B cell (primary cell): ENCODE measurements at regions not wholly inside any gene's neighbourhood (a gene's known extent, or its start where the extent isn't known, plus 50 kb on each side); places are given as distances from the start of the nearest gene placed in this dataset.

Source experiments
- ATAC-seq: fragments of 200-7000 bp; cut with Tn5 transposase; one replicate; pipeline ENCODE4 v1.10.0; 2021; ENCODE audit warnings: low read depth, mild to moderate bottlenecking, moderate number of reproducible peaks, moderate library complexity
- CTCF ChIA-PET: fragments of 350-600 bp; sonication (Branson Sonifier 250); formaldehyde crosslinking; loops from one replicate; lab custom pipeline; 2021; ENCODE audit warnings: antibody characterized with exemption, inconsistent platforms; lab: Charles Lee
- POLR2A ChIA-PET: fragments of 350-600 bp; sonication (Branson Sonifier 250); formaldehyde crosslinking; loops from one replicate; lab custom pipeline; 2021; ENCODE audit warnings: antibody characterized with exemption; lab: Charles Lee
- DNase-seq: peaks from one replicate; pipeline ENCODE4 v3.0.0; 2013
- H2AFZ ChIP-seq: 2 replicates; pipeline ENCODE4 v1.6.1; 2012; ENCODE audit warnings: mild to moderate bottlenecking, low read depth, low read length; ENCODE audit not compliant: insufficient read depth, poor library complexity, severe bottlenecking
- H3K27ac ChIP-seq, 2 donors: 1 replicate in 1 of 2; 2 replicates in 1 of 2; pipeline ENCODE4 v1.5.1; 2012 to 2013; ENCODE audit warnings: low read length in 2 of 2, mild to moderate bottlenecking in 2 of 2, moderate library complexity in 1 of 2
- H3K27me3 ChIP-seq, 4 experiments: fragments of 200-600 bp in 1 of 4; sonication (generic) in 1 of 4; replicated peaks in 1 of 4; 1 replicate in 2 of 4; 2 replicates in 2 of 4; pipeline versions ENCODE4 v1.6.1 to v1.7.0; 2013 to 2016; ENCODE audit warnings: low read length in 3 of 4, mild to moderate bottlenecking in 2 of 4, mixed read lengths in 1 of 4, moderate library complexity in 1 of 4; ENCODE audit not compliant: insufficient read depth in 4 of 4, control insufficient read depth in 3 of 4; ENCODE audit errors: control extremely low read depth in 1 of 4
- H3K36me3 ChIP-seq, 2 experiments: replicated peaks in 1 of 2; 1 replicate in 1 of 2; 2 replicates in 1 of 2; pipeline versions ENCODE4 v1.6.1 to v1.7.1; 2013; ENCODE audit warnings: low read length in 1 of 2; ENCODE audit not compliant: insufficient read depth in 2 of 2, control insufficient read depth in 1 of 2; ENCODE audit errors: control extremely low read depth in 1 of 2, extremely low read depth in 1 of 2
- H3K4me1 ChIP-seq, 2 donors: fragments of 200-600 bp in 1 of 2; sonication (generic) in 1 of 2; 1 replicate in 1 of 2; 2 replicates in 1 of 2; pipeline versions ENCODE4 v1.5.1 to v1.6.1; 2013 to 2017; ENCODE audit warnings: low read length in 2 of 2; ENCODE audit not compliant: control insufficient read depth in 2 of 2, insufficient read depth in 2 of 2
- H3K4me2 ChIP-seq: replicated peaks from 2 replicates; pipeline ENCODE3; 2012; ENCODE audit warnings: mild to moderate bottlenecking, low read depth, low read length; ENCODE audit not compliant: poor library complexity, severe bottlenecking
- H3K4me3 ChIP-seq, 5 experiments: fragments of 200-600 bp in 1 of 5; sonication (generic) in 1 of 5; 1 replicate in 3 of 5; 2 replicates in 2 of 5; pipeline versions ENCODE4 v1.5.1 to v1.7.0; 2011 to 2016; ENCODE audit warnings: low read length in 4 of 5, mild to moderate bottlenecking in 4 of 5, low read depth in 2 of 5, control low read depth in 1 of 5, moderate library complexity in 1 of 5; ENCODE audit not compliant: insufficient read depth in 1 of 5; ENCODE audit errors: control extremely low read depth in 1 of 5, extremely low read depth in 1 of 5
- H3K79me2 ChIP-seq: fragments of 200-600 bp; sonication (generic); one replicate; pipeline ENCODE4 v1.6.0; 2016; ENCODE audit warnings: low read length; ENCODE audit not compliant: control insufficient read depth, insufficient read depth
- H3K9ac ChIP-seq: fragments of 200-600 bp; sonication (generic); 2 replicates; pipeline ENCODE4 v1.6.1; 2017; ENCODE audit warnings: mild to moderate bottlenecking, low read length, moderate library complexity
- H3K9me3 ChIP-seq, 3 donors: one replicate each; pipeline versions ENCODE4 v1.6.1 to v1.7.1; 2013; ENCODE audit warnings: low read length in 2 of 3; ENCODE audit not compliant: control insufficient read depth in 2 of 3, insufficient read depth in 1 of 3; ENCODE audit errors: control extremely low read depth in 1 of 3
- H4K20me1 ChIP-seq: 2 replicates; pipeline ENCODE4 v1.6.0; 2012; ENCODE audit warnings: mild to moderate bottlenecking, low read length; ENCODE audit not compliant: insufficient read depth, control insufficient read depth, poor library complexity, severe bottlenecking
- H3K27ac Mint-ChIP-seq: one replicate; pipeline ENCODE4 v1.8.0; 2021; ENCODE audit warnings: mixed read lengths
- H3K27me3 Mint-ChIP-seq: one replicate; pipeline ENCODE4 v1.8.0; 2021; ENCODE audit warnings: mixed read lengths
- H3K4me1 Mint-ChIP-seq: one replicate; pipeline ENCODE4 v1.8.0; 2021; ENCODE audit warnings: mixed read lengths
- H3K4me3 Mint-ChIP-seq: one replicate; pipeline ENCODE4 v1.8.0; 2021; ENCODE audit warnings: mixed read lengths
- H3K9me3 Mint-ChIP-seq: one replicate; pipeline ENCODE4 v1.8.0; 2022; ENCODE audit warnings: mixed read lengths; ENCODE audit not compliant: insufficient read depth
- EZH2 ChIP-seq: IDR thresholded peaks from 2 replicates; pipeline ENCODE4 v1.6.1; 2012; ENCODE audit warnings: borderline replicate concordance, low read depth, mild to moderate bottlenecking, moderate library complexity, low read length; ENCODE audit not compliant: insufficient read depth, poor library complexity, severe bottlenecking
- WGBS: methylation state at CpG from one replicate; pipeline ENCODE4 v1.1.5; 2013; ENCODE audit warnings: missing lambda C conversion rate; ENCODE audit not compliant: insufficient coverage; 5-methylcytosine and 5-hydroxymethylcytosine counted together
- intact Hi-C: fragments of 100-400 bp; cut with micrococcal nuclease; formaldehyde crosslinking; loops from one replicate; pipeline ENCODE4 v1.10.0; 2022
- TF ChIP-seq, protein P1 (sequence below): fragments of 200-600 bp; IDR thresholded peaks from one replicate; pipeline ENCODE4 v1.8.0; 2022; ENCODE audit warnings: antibody characterized with exemption, mild to moderate bottlenecking

DNA sequence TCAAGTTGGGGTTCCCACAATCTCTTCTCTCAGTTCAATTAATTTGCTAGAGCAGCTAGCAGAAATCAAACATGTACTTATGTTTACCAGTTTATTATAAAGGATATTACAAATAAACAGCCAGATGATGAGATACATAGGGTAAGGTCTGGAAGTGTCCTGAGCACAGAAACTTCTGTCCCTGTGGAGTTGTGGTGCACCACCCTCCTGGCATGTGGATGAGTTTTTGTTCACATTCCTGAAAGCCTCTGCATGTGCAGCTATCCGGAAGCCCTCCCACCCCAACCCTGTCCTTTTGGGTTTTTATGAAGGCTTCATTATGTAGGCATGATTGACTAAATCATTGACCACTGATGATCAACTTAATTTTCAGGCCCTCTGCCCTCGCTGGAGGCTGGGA is 791.2 kb upstream of the ZNF608 start:
- Histone ChIP-seq H3K9ac (no peak overlapping the region), H3K4me1 (no peaks in the 10 kb centered on the region), H2AFZ (no peak overlapping the region), H3K27ac (no peak overlapping the region), H3K36me3 (no peaks in the 10 kb centered on the region), H3K27me3 (no peaks in the 10 kb centered on the region), H3K79me2 (no peaks in the 10 kb centered on the region), H3K9me3 (peaks cover 2 to 5% (median 3%) of the 10 kb centered on the region in 3 donors), H3K4me2 (no peak overlapping the region), H4K20me1 (no peaks in the 10 kb centered on the region), H3K4me3 (no peak overlapping the region)
- CTCF ChIA-PET = no interaction called here
- peaks cover 6% of the 10 kb centered on the region for H3K9me3 Mint-ChIP-seq
- H3K27ac Mint-ChIP-seq = no peak overlapping the region
- H3K4me1 Mint-ChIP-seq = peaks cover 11% of the 10 kb centered on the region
- H3K27me3 Mint-ChIP-seq = no peaks in the 10 kb centered on the region
- no CpG with 5 or more reads among the region's 2 CpGs for WGBS
- ATAC-seq = no peak
- intact Hi-C loops = no loop called here
- no peak for DNase-seq
- H3K4me3 Mint-ChIP-seq = no peak overlapping the region
- TF ChIP-seq EZH2 = no peak
- TF ChIP-seq, protein P1, sequence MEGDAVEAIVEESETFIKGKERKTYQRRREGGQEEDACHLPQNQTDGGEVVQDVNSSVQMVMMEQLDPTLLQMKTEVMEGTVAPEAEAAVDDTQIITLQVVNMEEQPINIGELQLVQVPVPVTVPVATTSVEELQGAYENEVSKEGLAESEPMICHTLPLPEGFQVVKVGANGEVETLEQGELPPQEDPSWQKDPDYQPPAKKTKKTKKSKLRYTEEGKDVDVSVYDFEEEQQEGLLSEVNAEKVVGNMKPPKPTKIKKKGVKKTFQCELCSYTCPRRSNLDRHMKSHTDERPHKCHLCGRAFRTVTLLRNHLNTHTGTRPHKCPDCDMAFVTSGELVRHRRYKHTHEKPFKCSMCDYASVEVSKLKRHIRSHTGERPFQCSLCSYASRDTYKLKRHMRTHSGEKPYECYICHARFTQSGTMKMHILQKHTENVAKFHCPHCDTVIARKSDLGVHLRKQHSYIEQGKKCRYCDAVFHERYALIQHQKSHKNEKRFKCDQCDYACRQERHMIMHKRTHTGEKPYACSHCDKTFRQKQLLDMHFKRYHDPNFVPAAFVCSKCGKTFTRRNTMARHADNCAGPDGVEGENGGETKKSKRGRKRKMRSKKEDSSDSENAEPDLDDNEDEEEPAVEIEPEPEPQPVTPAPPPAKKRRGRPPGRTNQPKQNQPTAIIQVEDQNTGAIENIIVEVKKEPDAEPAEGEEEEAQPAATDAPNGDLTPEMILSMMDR = no peak
- POLR2A ChIA-PET = no interaction called here

DNA sequence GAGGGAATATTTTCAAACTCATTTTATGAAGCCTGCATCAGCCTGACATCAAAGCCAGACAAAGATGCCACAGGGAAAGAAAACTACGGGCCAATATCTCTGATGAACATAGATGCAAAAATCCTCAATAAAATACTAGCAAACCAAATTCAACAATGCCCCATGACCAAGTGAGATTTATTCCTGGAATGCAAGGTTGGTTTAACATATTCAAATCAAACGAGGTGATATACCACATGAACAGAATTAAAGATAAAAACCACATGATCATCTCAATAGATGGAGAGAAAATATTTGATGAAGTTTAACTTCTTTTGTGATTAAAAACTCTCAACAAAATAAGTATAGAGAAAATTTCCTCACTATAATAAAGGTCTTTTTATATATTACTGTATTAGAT is 792.0 kb upstream of the ZNF608 start:
- Histone ChIP-seq H2AFZ (no peak overlapping the region), H4K20me1 (no peaks in the 10 kb centered on the region), H3K9ac (no peak overlapping the region), H3K4me3 (no peak overlapping the region), H3K27ac (no peak overlapping the region), H3K79me2 (no peaks in the 10 kb centered on the region), H3K4me2 (no peak overlapping the region), H3K4me1 (no peaks in the 10 kb centered on the region), H3K27me3 (no peaks in the 10 kb centered on the region), H3K9me3 (peaks cover 2 to 5% (median 3%) of the 10 kb centered on the region in 3 donors), H3K36me3 (no peaks in the 10 kb centered on the region)
- no peak overlapping the region for H3K4me3 Mint-ChIP-seq
- H3K9me3 Mint-ChIP-seq = peaks cover 6% of the 10 kb centered on the region
- H3K27ac Mint-ChIP-seq = no peak overlapping the region
- no peak for ATAC-seq
- ChIA-PET POLR2A (no interaction called here), CTCF (no interaction called here)
- no peak for DNase-seq
- WGBS = no CpG with 5 or more reads among the region's 2 CpGs
- intact Hi-C loops = no loop called here
- no peaks in the 10 kb centered on the region for H3K27me3 Mint-ChIP-seq
- TF ChIP-seq, protein P1 = no peak
- TF ChIP-seq EZH2 = no peak
- H3K4me1 Mint-ChIP-seq = peaks cover 11% of the 10 kb centered on the region
